Coronary artery (tissue), 2 donors: ENCODE measurements at regions not wholly inside any gene's neighbourhood (a gene's known extent, or its start where the extent isn't known, plus 50 kb on each side); places are given as distances from the start of the nearest gene placed in this dataset.

ENCODE experiments used
- DNase-seq: peaks from one replicate; pipeline ENCODE4 v3.0.0-alpha.2; 2017; ENCODE audit warnings: low spot score
- H3K27ac ChIP-seq, 2 donors: fragments of 200-600 bp; sonication (generic); one replicate each; pipeline ENCODE4 v1.5.1; 2016 to 2019
- H3K4me3 ChIP-seq: fragments of 200-600 bp; sonication (generic); 2 replicates; pipeline ENCODE4 v1.5.1; 2016; ENCODE audit warnings: mild to moderate bottlenecking, moderate library complexity
- CTCF ChIP-seq: fragments of 200-600 bp; sonication (generic); IDR thresholded peaks from one replicate; pipeline ENCODE4 v1.5.1; 2019; ENCODE audit warnings: antibody characterized with exemption

- Histone ChIP-seq H3K4me3 (no peak overlapping the region), H3K27ac (no peak overlapping the region)
- DNase-seq, result no peak
- TF ChIP-seq CTCF, result no peak
These were observed 206.2 kb downstream of the FSCB start for GRCh38 chr14:44300916-44301315.

- TF ChIP-seq CTCF, result no peak
- Histone ChIP-seq H3K4me3 (no peak overlapping the region), H3K27ac (no peak overlapping the region)
- no peak for DNase-seq
These were observed 209.6 kb downstream of the FSCB start for GRCh38 chr14:44297437-44297836.

DNA sequence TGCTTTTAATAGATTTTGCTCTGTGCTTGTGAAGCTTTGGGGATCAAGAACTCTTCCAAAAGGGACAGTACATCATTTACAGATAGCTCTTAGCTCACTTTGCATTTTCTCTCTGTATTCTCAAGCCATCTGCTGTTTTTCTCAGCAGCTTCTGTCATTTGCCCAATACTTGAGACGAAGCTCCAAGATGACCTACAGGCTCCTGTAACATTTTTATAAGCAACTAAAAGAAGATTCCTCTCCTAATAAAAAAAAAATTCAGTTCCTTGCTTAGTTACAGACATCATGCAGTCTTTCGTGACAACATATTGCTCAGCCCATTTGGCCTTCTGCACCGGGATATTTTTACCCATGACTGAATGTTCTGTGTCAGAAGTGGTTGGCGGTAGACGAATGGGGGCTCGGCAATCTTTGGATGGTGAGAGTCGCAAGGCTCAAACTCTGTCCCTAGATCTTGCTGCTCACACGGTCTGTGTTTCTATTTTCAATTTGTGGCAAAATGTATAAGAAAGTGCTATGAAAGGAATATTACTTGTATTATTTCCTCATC lies 215.6 kb downstream of the FSCB start:
- no peak overlapping the region for H3K27ac ChIP-seq
- DNase-seq, result no peak
- H3K4me3 ChIP-seq, result no peak overlapping the region
- no peak for TF ChIP-seq CTCF

- H3K27ac ChIP-seq, result no peak overlapping the region
These were observed 219.2 kb downstream of the FSCB start for GRCh38 chr14:44287858-44288257.

DNA sequence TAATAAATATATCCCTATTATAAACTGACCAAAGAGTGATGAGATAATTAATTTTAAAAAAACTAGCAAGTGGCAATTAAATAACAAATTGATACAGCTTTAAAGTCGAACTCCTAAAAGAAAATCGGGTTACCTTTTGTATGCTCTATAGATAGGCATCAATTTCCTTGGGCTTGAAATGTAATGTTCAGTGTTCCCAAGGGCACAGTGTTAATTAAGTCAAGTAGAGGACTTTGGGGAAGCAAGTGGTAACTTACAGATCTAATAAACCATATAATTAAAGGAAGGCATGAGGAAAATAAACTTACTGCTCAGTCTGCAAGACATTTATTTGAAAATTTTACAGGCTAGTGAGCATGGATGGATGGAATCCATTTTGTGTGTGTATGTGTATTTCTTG lies 220.9 kb downstream of the FSCB start:
- Histone ChIP-seq H3K4me3 (no peak overlapping the region), H3K27ac (no peak overlapping the region)
- no peak for DNase-seq
- TF ChIP-seq CTCF, result no peak

More at GRCh38 chr14:44287858-44288257, 219.2 kb downstream of the FSCB start:
- TF ChIP-seq CTCF, result no peak
- no peak overlapping the region for H3K4me3 ChIP-seq
- no peak for DNase-seq

- no peak for TF ChIP-seq CTCF
- no peak for DNase-seq
- H3K4me3 ChIP-seq, result no peak overlapping the region
- no peak overlapping the region for H3K27ac ChIP-seq
These were observed 223.2 kb downstream of the FSCB start for GRCh38 chr14:44283836-44284235.

DNA sequence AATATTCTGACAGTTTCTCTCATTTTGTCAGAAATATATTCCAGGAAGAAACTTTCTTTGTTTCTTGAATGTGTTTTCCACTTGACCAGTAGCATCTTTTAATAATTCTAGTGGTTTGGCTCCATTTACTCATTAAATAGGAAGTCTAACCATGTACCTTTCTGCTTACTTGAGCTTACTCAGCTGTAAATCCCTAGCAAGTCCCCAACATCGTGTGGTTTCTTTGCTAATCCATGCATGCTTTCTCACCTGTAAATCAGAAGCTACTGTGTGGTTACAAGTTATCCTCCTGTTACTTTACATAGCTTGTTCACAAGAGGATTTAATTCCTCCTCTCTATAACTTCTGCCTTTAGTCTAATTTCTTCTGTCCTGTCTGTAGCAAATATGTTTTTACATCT lies 227.7 kb downstream of the FSCB start:
- Histone ChIP-seq H3K27ac (no peak overlapping the region), H3K4me3 (no peak overlapping the region)
- DNase-seq, result no peak
- TF ChIP-seq CTCF, result no peak
